SK-N-MC (cell line): ENCODE measurements at regions not wholly inside any gene's neighbourhood (a gene's known extent, or its start where the extent isn't known, plus 50 kb on each side); places are given as distances from the start of the nearest gene placed in this dataset.

Source experiments
- EZH2 ChIP-seq: fragments of 200-600 bp; sonication (generic); IDR thresholded peaks from one replicate; pipeline ENCODE4 v1.6.1; 2017; ENCODE audit warnings: antibody characterized with exemption
- FOXP2 ChIP-seq: optimal IDR thresholded peaks from 2 replicates; pipeline ENCODE3; 2011; ENCODE audit warnings: mild to moderate bottlenecking, moderate library complexity; ENCODE audit not compliant: insufficient read depth; ENCODE audit errors: extremely low read length, control extremely low read depth
- POLR2AphosphoS5 ChIP-seq: IDR thresholded peaks from 2 replicates; pipeline ENCODE4 v1.6.1; 2012; ENCODE audit warnings: mild to moderate bottlenecking, low read depth, low read length, borderline replicate concordance

DNA sequence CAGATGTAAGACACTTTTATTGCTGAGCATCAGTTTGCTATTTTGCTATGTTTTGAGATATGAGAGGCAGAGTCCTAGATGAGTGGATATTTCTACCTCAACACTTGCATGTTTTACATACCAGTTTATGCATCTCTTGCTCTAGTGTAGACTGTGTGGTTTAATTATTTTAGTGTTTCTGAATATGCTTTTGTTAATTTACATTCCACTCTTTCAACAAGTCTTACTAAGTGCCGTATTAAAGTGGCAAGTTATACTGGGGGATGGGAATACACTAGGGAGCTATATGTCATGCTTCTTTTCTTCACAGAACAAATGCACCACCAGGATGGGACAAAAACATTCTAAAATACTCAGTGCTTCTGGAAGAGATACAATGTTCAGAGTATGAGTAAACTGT is 507.7 kb upstream of the PRMT6 start:
- no peak for TF ChIP-seq POLR2AphosphoS5
- no peak for TF ChIP-seq EZH2
- no peak for TF ChIP-seq FOXP2
